GM12872 (cell line): ENCODE measurements at regions not wholly inside any gene's neighbourhood (a gene's known extent, or its start where the extent isn't known, plus 50 kb on each side); places are given as distances from the start of the nearest gene placed in this dataset.

Source experiments
- CTCF ChIP-seq: IDR thresholded peaks from 3 replicates; pipeline ENCODE4 v1.5.1; 2011; ENCODE audit warnings: low read depth, mild to moderate bottlenecking, low read length, moderate library complexity; ENCODE audit not compliant: insufficient read depth

- TF ChIP-seq CTCF = no peak
These were observed 153.9 kb upstream of the MEF2C start for GRCh38 chr5:89036704-89037489.

GRCh38 chr5:89036166-89036565 lies 153.2 kb upstream of the MEF2C start:
- no peak for TF ChIP-seq CTCF

- TF ChIP-seq CTCF = no peak
These were observed 151.6 kb upstream of the MEF2C start for GRCh38 chr5:89034588-89034987.

GRCh38 chr5:89030798-89031197 lies 147.8 kb upstream of the MEF2C start:
- no peak for TF ChIP-seq CTCF

- no peak for TF ChIP-seq CTCF
These were observed 145.8 kb upstream of the MEF2C start for GRCh38 chr5:89028595-89029285.

GRCh38 chr5:89024045-89024444 lies 141.1 kb upstream of the MEF2C start:
- no peak for TF ChIP-seq CTCF

- TF ChIP-seq CTCF = no peak
These were observed 138.1 kb upstream of the MEF2C start for GRCh38 chr5:89020926-89021610.
